ENCODE measurements at regions not wholly inside any gene's neighbourhood (a gene's known extent, or its start where the extent isn't known, plus 50 kb on each side); places are given as distances from the start of the nearest gene placed in this dataset.
"Not testable (repeated sequence)": the region's sequence is repeated elsewhere in the genome, so short reads cannot be mapped to it uniquely, and the experiment has no call there.

DNA sequence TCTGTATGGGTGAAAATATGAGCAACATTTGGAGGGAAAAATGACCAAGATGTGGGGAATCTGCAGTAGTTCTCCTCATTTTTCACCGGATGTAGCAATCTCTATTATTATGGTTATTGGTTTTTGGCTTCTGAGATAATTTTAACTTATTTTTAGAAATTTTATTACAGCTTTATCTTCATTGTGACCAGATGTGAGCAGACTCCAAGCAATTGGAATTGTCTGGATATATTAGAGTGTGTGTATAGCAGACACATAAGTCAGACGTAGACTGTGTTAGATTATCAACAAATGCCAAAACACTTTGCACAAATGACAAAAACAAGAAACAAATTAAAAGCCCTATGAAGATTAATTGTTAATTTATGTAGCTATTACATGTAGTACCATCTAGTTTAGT lies 249.1 kb downstream of the DNAJB9 start:
- DNase-seq, result no peak

DNA sequence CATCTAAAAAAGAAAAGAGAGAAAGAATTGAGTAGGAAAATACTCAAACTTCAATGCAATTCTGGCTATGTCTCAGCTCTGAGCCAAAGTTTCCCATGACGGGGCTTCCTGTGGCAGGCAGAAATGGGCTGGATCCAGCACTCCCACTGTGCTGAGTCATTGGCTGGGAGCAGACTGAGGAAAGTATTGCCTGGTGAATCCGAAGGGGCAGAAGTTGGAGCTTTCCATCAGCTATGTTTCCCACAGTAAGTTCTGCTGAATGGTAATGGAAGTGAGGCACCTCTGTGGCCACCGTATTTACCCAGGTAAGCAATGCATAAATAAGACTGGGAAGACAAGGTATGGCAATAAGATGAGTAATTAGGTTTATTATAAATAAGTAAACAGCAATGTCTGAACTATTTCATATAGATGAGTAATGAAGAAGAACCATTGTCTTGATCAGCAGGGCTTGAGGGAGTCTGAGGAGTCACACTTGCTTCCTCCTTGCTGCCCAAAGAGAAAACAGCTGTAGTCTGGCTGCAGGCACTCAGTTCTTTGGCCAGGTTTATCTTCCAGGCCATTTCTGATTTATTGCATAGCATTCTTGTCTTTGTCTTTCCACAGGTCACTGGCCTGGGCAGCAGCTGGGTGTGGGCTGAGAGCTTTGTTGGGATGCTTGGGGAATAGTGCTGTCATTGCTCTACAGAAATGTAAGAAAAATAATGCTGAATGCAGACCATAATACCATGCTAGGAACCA lies 255.3 kb downstream of the DNAJB9 start:
- DNase-seq, result no peak

DNA sequence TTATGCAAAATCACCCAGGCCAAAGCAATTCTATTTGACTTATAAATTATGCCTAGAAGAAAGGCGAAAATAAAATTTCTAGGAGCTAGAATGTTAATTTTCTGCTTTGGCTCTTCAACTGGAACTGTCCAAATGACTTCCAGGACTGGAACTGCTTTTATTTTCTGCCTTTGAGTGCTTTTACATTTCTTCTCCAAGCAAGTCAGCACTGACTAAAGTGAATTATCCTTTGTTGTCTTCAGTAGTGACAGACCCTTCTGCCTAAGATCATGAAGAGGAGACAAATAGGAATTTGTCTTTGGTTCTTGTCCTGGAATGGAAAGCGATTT lies 255.9 kb downstream of the DNAJB9 start:
- DNase-seq, result no peak

DNA sequence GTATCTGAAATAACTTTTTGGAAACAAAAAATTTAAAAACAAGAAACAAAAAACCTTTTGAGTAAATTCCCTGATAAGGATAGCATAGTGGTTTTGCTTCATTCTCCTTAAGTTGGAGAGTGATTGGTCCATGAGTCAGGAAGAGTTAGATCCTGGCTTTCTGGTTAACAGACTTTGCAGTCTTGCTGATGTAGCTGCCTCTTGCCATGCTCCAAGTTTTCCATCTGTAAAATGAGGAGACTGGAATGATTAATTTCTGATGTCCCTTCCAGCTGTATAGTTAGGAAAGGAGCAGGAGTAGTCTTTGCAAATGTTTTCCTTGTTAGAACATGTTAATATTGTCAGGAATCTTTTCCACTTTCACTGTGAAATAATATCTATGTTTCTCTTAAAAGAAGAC lies 266.6 kb downstream of the DNAJB9 start:
- no peak for DNase-seq

DNA sequence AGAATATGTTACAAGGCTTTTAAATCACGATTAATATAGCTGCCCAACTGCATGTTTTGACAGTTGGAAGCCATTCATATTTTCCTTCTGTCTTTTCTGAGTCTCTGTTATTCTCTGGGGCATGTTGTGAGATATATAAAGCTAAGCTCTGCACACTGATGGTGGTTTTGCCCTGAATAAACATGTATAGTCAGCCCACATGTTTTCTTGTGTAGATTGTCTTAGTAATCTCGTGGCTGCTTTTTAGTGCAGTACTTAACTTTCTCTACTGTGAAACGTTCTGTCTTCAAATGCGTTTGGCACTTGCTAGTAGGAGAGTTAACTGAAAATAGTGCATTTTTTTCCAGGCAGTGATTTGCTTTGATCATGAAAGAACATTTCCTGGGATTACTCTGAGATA lies 268.5 kb downstream of the DNAJB9 start:
- DNase-seq, result no peak

DNA sequence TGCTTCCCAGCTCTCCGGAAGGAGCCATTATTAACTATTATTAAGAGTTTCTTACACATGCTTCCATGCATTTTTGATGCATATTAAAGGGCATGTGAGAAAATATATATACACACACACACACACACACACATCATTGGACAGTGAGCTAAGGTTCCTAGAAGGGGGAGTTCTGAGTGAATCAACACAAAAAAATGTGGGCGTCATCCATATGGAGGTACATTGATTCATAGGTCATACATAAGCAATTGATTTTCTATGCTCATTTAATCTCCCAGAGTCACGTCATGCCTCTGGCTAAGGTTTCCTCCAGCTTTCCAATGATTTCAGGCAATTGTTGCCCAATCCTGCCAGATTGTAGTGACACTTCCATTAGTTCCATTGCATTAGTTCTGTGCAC lies 269.4 kb downstream of the DNAJB9 start:
- DNase-seq, result no peak

DNA sequence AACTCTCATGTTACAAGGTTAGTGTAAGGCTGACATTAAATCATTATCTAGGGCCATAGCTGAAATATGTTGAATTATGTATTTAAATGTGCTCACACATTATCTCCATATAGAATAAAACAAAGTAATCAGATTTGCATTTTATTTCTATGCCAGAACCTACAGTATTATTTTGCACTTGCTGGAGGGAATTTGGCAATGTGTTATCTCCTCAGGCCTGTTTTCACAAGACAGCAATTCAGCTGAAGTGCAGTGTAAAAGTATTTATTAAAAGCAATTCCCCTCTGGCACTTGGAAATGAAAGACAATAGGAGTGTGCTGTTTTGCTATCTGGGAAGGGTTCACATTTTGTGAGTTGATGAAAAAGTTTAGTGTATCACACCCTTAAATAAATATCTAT lies 276.3 kb downstream of the DNAJB9 start:
- no peak for DNase-seq

DNA sequence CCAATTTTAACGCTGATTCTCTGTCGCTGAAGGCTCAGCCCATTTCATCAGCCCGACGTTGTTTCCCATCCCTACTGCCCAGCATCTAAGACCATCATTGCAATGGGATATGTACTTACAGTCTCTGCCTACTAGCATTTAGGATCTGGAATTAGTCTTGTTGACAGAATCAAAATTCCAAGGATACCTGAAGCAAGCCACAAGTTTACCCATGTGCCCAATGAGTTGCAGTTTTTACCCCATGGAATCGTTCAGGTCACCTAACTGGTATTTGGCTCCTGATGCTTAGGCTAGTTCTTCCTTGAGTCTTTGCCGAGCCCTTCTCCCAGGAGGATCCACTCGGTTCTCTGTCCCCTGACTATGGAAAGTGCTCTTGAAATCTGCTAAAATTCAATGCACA lies 276.8 kb downstream of the DNAJB9 start:
- no peak for DNase-seq

DNA sequence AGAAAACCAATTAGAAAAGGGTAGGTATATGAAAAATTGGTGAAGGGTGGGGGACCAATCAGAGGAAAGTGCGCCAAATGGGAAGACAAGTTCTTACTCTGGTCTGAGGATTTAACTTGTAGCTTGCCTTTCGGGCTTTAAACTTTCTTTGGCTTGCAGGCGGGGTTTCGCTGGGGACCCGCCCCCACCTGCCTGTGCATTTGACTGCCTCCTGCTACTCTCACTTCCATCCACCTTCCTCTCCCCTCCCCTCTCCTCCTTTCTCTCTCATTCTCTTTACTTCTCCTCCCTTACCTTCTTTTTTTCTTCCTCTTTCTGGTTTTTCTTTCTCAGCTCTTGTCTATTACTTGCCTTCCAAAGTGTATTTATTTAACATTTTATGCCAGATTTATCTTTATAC lies 278.8 kb downstream of the DNAJB9 start:
- DNase-seq, result no peak

DNA sequence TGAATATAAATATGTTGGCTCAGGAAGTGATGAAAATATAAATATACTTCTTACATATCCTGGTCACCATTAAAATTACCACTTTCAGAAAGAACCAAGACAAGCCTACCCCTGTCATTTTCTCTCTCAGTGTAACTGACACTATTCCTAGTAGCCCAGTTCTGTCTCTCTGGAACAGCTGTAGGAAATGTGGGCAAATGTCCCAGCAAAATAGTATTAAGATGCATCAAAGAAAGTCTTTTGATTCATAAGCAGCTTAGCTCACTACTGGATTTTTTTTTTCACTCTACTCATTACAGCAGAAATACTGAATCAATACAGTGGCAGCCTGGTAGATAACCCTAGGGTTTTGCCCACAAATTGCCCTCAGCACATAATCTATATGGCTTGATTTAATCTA lies 290.9 kb downstream of the DNAJB9 start:
- DNase-seq, result no peak

DNA sequence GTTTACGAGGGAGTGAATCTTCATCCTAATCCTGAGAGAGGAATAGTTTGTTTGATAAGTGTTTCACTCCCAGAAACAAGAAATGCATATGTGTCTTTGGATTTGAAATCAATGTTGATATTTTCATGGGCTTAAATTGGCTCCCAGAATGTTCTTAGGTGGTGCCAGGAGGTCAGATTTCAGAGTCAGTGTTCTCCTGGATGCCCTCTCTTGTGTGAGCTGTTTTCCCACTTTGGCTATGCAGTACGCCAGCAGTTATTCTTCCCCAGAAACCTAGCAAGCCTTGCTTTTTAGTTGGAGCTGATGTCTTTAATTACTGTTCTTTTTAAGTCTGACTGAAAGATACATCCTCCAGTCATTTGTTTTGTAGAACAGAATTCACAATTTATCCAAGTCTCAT lies 291.4 kb downstream of the DNAJB9 start:
- no peak for DNase-seq

DNA sequence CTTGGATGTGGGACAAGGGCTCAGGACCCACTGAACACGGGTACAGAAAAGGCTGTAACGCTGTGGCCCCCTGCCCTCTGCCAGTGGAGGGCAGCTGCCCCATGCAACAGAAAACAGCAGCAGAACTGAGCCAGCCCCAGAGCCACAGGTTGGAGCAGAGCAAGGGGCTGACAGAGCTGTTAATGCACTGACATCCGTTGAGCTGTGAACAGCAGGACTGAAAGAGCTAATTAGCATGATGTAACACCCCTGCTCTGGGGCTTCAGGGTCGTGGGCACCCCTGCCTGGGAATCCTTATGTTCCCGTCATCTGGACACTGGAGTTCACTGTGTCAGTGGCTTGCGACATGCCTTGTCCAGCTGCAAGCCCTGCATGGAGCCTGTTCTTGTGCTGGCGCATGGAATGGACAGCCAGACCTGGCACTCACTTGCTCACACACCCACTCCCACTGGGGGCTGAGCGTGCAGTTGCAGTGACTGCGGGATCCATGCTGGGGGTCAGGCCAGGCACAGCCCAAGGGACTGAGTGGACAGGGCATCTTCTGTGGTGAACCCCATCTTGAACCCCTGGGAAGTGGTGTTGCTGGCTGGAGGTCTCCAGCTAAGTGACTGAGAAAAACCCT lies 293.7 kb downstream of the DNAJB9 start:
- no peak for DNase-seq

DNA sequence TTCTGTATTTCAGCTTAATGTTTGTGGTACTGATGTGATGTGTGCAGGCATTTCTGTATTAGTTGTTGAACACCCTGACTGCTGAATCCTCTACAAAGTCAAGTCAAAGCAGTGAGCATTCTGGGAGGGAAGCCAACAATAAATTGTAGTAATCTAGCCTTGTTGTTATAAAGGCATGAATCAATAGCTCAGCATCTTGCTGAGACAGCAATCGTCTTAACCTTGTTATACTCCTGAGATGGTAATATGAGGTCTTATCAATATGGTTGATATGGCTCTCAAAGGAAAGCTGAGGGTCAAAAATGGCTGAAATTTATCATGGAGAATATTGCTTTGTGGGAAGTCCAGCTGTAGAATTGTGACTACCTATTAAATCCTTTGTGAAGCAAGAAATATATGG lies 299.4 kb downstream of the DNAJB9 start:
- DNase-seq, result no peak

DNA sequence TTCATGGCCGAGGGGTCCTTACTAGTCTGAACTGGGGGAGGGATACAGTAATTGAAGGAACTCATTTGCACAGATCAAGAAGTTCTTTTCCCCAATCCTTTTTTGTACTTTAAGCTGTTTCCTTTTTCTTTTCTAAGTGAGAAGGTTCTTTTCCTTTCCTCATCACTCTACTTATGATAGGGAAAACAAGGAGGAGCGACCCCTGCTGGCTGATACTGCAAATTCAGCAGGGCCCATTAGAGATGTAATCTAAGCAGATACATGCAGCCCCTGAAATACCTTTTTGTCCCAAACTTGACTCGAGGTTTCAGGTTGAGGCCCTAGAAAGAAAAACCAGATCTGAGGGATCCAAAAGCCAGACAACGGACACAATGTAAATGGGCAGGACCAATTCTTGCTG lies 305.5 kb downstream of the DNAJB9 start:
- no peak for DNase-seq

DNA sequence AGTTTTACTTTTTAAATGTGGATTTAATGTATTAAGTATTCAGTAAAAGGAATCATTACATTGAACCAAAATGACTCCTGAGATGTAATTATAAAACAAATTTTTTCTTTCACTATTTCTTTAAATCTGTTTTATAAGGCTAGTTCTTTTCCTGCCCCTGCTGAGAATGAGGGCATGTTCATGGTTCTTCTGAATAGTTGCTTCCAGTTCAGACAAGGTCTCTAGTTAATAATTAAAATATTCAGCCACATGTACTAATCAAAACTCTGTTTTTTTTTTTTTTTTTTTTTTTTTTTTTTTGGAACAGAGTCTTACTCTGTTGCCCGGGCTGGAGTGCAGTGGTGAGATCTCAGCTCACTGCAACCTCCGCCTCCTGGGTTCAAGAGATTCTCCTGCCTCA lies 321.2 kb downstream of the DNAJB9 start:
- no peak for DNase-seq

DNA sequence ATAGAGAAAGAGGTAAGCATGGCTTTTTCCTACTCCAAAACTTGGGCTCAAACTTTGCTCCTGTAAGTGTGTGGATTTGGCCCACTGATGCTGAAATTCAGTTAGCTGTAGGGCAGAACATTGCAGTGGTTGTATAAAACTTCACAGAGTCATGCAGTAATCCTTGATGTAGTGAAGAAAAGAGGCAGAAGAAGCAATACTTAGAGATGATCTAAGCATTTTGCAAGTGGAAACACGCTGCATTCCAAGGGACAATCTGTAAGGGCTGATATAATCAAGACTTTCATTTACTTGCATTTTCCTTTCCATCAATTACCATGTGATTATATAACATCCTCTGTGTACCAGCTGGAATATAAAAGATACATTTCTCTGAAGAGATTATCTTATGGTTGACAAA lies 338.8 kb downstream of the DNAJB9 start:
- DNase-seq, result no peak

DNA sequence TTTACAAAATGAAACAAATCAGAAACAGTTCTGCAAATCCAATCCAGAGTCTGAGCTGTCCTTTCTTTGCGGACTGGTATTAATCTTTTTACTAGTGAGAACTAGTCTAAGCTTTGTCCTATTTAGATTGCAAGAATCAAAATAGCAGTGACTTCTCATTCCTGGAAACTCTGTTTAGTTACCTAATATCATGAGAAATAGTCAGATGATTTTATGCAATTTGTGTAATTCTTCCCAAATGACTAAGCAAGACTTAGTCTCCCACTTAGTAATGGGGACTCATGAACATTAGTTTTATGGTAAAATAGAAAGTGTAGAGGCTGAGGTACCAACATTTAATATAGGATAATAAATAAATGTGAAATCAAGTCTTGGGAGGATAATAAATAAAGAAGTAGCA lies 341.3 kb downstream of the DNAJB9 start:
- no peak for DNase-seq

DNA sequence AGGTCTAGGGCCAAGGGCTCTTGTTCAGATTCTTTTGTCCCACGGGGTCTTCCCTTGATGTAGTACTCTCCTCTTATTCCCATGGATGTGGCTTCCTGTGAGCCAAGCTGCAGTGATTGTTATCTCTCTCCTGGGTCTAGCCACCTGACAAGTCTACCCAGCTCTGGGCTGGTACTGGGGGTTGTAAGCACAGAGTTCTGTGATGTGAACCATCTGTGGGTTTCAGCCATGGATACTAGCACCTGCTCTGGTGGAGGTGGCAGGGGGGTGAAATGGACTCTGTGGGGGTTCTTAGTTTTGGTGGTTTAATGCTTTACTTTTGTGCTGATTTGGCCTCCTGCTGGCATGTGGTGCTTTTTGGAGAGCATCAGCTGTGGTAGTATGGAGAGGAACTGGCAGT lies 350.8 kb downstream of the DNAJB9 start:
- no peak for DNase-seq

DNA sequence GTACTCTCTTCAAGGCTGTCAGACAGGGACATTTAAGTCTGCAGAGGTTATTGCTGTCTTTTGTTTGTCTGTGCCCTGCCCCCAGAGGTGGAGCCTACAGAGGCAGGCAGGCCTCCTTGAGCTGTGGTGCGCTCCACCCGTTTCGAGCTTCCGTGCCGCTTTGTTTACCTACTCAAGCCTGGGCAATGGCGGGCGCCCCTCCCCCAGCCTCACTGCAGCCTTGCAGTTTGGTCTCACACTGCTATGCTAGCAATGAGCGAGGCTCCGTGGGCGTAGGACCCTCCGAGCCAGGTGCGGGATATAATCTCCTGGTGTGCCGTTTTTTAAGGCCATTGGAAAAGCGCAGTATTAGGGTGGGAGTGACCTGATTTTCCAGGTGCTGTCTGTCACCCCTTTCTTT lies 373.4 kb downstream of the DNAJB9 start:
- DNase-seq, result not testable (repeated sequence)

DNA sequence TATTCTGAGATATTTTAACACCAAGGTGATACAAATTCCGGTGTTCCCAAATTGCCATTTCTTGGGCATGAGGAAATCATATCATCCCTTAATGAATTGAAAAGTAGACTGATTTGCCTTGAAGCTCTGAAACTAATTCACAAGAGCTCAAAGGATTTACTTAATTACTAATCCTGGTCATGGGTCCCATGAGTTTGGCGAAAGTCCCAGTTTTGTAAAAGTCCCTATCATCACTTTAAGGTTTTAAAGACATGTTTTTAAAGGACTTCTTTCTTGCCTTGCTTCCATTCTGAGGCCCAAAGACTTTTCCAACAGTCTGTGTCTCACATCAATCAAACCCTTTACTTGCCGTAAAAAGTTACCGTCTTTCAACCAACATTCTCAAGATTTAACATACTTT lies 377.9 kb downstream of the DNAJB9 start:
- DNase-seq, result no peak

DNA sequence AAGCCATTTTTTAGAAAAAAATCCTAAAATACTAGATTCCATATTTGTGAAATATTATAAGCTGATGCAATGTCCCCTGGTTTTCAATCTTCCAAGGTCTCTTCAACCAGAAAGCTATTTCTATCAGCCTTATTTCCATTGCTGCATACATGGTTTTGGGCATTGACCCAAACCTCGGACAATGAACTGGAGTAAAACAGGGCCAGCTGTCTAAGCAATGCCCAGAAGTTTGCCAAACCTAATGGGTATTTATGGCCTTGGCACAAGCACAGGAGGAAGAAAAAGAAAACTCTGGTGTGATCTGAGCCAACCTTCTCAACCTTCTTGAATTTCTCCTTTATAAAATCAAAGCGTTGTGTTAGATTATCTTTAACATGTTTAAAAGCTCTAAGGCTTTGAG lies 402.3 kb downstream of the DNAJB9 start:
- DNase-seq, result no peak

DNA sequence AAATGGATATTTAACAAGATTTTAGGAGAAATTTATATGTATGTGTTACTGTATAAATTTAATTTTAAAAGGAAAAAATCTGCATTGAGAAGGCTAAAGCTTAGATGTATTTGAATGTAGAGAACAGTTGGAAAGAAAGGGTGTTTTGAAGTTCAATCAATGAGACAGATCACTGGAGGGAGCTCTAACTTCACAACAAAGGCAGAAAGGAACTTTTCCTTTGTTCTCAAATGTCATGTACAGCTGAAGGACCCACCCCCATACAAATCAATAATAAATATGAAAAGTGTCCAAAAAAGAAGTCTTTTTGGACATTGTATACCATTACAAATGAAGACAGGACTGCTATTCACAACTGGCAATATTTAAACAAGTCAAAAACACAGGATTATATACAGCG lies 403.4 kb downstream of the DNAJB9 start:
- DNase-seq, result peak in 1 of 2 experiments; percentile 52

DNA sequence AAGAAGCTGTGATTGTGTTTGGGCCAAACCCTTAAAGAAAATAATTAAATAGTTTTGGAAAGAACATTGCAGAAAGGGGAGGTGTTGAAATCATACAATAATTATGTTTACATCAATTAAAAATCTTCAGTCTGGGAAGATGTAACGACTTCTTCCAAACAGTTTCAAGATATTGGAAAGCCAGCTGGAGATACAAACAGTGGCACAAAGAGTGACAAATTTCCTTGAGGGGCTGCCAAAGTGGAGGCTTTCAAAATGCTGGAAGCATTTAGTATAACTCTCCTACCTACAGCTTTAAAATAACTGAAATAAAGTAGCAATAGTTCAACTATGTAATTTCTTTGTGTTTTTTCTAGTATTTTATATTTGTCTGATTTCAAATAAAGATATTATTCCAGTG lies 405.0 kb downstream of the DNAJB9 start:
- no peak for DNase-seq

DNA sequence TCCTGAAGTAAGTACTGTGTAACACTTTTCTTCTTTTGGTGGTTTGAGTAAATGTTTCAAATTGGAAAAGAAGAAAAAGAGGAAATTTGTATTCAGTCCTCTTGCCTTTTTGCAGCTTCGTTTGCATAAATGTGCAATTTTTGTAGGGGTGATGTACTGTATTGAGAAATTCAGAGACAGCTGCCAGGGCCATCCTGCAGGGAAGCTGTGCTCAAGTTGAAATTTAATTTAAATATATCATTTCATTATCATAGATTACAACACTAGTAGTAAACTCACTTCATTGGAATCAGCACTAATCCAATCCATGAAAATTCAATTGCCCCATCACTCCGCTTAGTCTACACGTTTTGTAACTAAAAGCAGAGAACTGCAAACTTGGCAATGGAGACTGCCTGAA lies 415.4 kb downstream of the DNAJB9 start:
- DNase-seq, result no peak

DNA sequence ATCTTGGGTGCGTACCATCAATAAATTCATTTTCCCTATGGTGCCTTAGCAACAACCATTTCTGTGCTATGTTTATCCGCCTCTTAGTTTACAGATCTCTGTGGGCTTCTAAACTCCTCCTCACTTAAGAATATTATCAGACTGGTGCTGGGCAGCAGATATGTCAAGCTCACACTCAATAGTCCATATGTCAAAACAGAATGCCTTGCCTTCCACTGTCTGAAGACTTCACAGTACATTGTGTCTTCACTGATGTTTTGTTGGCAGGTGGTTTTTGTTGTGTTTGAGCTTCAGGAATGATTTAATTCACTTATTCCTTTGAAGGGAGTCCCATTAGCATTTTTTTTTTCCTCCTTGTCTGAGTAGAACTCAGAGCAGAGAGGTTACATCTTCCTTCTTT lies 419.6 kb downstream of the DNAJB9 start:
- DNase-seq, result no peak
